ENCODE measurements at regions not wholly inside any gene's neighbourhood (a gene's known extent, or its start where the extent isn't known, plus 50 kb on each side); places are given as distances from the start of the nearest gene placed in this dataset.
"Not testable (repeated sequence)": the region's sequence is repeated elsewhere in the genome, so short reads cannot be mapped to it uniquely, and the experiment has no call there.

GRCh38 chr4:38482696-38483095 lies 181.3 kb upstream of the KLF3 start:
- BruUV-seq (replicated peaks) = no TSS peak
- ChIA-PET CTCF (no interaction called here), POLR2A (no interaction called here), RAD21 (ENCODE audit: low non-redundant PET in 1 of 2, low total read pairs in 2 of 2, uncharacterized antibody in 2 of 2, unreplicated experiment in 2 of 2) (no interaction called here)
- DNase-seq (ENCODE audit: low read depth, low spot score) (no peak), ATAC-seq (no peak)
- no peaks in the 10 kb centered on the region for H3K9me3 ChIP-seq (ENCODE audit: control insufficient read depth in 1 of 2, insufficient read depth in 1 of 2, low read depth in 1 of 2, low read length in 2 of 2)
- H4K20me1 ChIP-seq (ENCODE audit: insufficient read depth) = no peaks in the 10 kb centered on the region
- no peak overlapping the region for H3K9ac ChIP-seq (ENCODE audit: low read length)
- H3K4me1 ChIP-seq (ENCODE audit: control insufficient read depth in 1 of 2, insufficient read depth in 2 of 2, low read length in 2 of 2) = no peaks in the 10 kb centered on the region
- H3K27me3 ChIP-seq (ENCODE audit: insufficient read depth, low read length) = no peaks in the 10 kb centered on the region
- H3K4me3 ChIP-seq (replicated peaks in 1 of 2; ENCODE audit: low read depth in 1 of 2, low read length in 2 of 2) = no peak overlapping the region
- no peaks in the 10 kb centered on the region for H3K9me2 ChIP-seq (ENCODE audit: insufficient read depth)
- no peak overlapping the region for H3K27ac ChIP-seq (ENCODE audit: low read depth, low read length)
- TF ChIP-seq REST (IDR thresholded peaks at IDR 0.05; ENCODE audit: low read depth) (no peak), SRF (IDR thresholded peaks at IDR 0.05; ENCODE audit: low read depth) (no peak), ATF3 (IDR thresholded peaks at IDR 0.05) (no peak), TCF7L2 (IDR thresholded peaks at IDR 0.05; ENCODE audit: borderline replicate concordance, extremely low read depth, insufficient read depth, insufficient read length) (no peak), POLR2A (IDR thresholded peaks at IDR 0.05; ENCODE audit: borderline replicate concordance, extremely low read depth, insufficient read depth, insufficient read length) (no peak), SIN3A (IDR thresholded peaks at IDR 0.05; ENCODE audit: low read depth) (no peak), MAX (IDR thresholded peaks at IDR 0.05) (no peak), SP1 (IDR thresholded peaks at IDR 0.05; ENCODE audit: low read depth) (no peak), FOSL1 (IDR thresholded peaks at IDR 0.05; ENCODE audit: low read depth) (no peak), YY1 (IDR thresholded peaks at IDR 0.05; ENCODE audit: extremely low read depth, insufficient replicate concordance, low read depth, low read length) (no peak), JUND (IDR thresholded peaks at IDR 0.05) (no peak), ZFX (IDR thresholded peaks at IDR 0.05) (no peak), EGR1 (IDR thresholded peaks at IDR 0.05; ENCODE audit: low read depth) (no peak)
- H3K79me2 ChIP-seq (ENCODE audit: insufficient read depth, low read length) = no peaks in the 10 kb centered on the region
- H2AFZ ChIP-seq (ENCODE audit: low read depth, low read length, poor library complexity, severe bottlenecking) = no peak overlapping the region
- intact Hi-C loops (cut with micrococcal nuclease) = no loop called here
- no peaks in the 10 kb centered on the region for H3K36me3 ChIP-seq (ENCODE audit: control insufficient read depth in 1 of 2, insufficient read depth in 2 of 2, low read length in 2 of 2)
- H3K4me2 ChIP-seq (ENCODE audit: low read length) = no peak overlapping the region

- CTCF ChIA-PET; H3K4me3 ChIP-seq (replicated peaks in 1 of 2; ENCODE audit: low read depth in 1 of 2, low read length in 2 of 2); H3K27ac ChIP-seq (ENCODE audit: low read depth, low read length); H3K4me2 ChIP-seq (ENCODE audit: low read length); ATAC-seq; RAD21 ChIA-PET (ENCODE audit: low non-redundant PET in 1 of 2, low total read pairs in 2 of 2, uncharacterized antibody in 2 of 2, unreplicated experiment in 2 of 2); H3K4me1 ChIP-seq (ENCODE audit: control insufficient read depth in 1 of 2, insufficient read depth in 2 of 2, low read length in 2 of 2); H3K9me3 ChIP-seq (ENCODE audit: control insufficient read depth in 1 of 2, insufficient read depth in 1 of 2, low read depth in 1 of 2, low read length in 2 of 2); H3K36me3 ChIP-seq (ENCODE audit: control insufficient read depth in 1 of 2, insufficient read depth in 2 of 2, low read length in 2 of 2); H3K9ac ChIP-seq (ENCODE audit: low read length); H2AFZ ChIP-seq (ENCODE audit: low read depth, low read length, poor library complexity, severe bottlenecking); H4K20me1 ChIP-seq (ENCODE audit: insufficient read depth); H3K79me2 ChIP-seq (ENCODE audit: insufficient read depth, low read length); POLR2A ChIA-PET; H3K27me3 ChIP-seq (ENCODE audit: insufficient read depth, low read length); DNase-seq (ENCODE audit: low read depth, low spot score); H3K9me2 ChIP-seq (ENCODE audit: insufficient read depth); BruUV-seq (replicated peaks); intact Hi-C loops (cut with micrococcal nuclease): not testable (repeated sequence)
These were observed 180.4 kb upstream of the KLF3 start for GRCh38 chr4:38483628-38484027.
